Stimulated activated CD8-positive, alpha-beta memory T cell treated with anti-CD3 and anti-CD28 coated beads, Interleukin-15, amount 100 ng/mL, for 48 hours (primary cell): ENCODE measurements at regions not wholly inside any gene's neighbourhood (a gene's known extent, or its start where the extent isn't known, plus 50 kb on each side); places are given as distances from the start of the nearest gene placed in this dataset.

Experiments used
- DNase-seq, 2 donors: peaks; one replicate each; pipeline ENCODE4 v3.0.0-alpha.2; 2020; ENCODE audit warnings: low read depth in 2 of 2

- DNase-seq, result no peak
Measured at GRCh38 chr13:107574517-107575210, 640.7 kb downstream of the LIG4 start.

DNA sequence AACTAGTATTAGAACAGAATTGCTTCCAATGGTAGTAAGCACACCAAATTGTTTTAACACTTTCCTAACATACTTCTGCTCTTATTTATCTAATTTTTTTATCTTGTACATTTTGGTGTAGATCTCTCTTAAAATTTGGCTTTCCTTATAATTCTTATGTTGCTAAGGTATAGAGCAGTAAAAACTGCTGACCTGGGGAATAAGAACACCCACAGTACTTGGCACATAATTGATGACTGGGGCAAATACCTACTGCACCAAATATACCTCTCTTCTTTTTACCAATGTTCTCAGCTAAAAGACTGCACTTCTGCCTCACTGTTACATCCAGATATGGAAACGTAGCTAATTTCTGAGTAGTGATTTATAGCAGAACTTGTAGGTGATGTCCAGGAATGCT lies 642.2 kb downstream of the LIG4 start:
- no peak for DNase-seq

DNA sequence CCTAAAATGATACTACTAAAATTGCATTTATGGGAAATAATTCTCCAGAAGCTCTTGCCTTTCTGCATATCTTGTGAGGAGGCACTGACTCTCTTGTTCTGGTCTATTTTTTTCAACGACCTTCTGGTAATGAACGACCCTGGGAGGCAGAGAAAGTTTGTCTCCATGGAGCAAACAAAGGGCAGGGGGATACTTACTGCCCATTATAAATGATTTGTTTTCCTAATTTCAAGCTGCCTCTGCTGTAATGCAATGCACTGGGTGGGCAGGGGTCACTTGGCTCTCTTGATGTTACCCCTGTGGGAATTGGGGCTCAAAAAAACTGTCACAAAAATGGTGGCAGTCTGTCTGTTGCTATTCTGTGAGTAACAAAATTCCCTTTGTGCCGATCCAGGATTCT lies 643.2 kb downstream of the LIG4 start:
- no peak for DNase-seq

DNA sequence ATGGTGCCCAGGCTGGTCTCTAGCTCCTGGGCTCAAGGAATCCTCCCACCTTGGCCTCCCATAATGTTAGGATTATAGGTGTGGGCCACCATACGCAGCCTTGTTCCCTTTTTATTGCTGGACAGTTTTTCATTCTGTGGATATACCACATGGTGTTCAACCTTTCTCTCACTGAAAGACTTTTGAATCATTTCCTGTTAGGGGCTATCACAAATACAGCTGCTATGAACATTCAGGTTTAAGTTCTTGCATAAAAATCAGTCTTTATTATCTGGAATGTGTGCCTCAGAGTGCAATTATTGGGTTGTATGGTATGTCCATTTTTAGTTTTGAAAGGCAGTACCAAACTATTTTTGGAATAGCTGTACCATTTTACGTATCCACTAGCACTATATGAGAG lies 647.2 kb downstream of the LIG4 start:
- no peak for DNase-seq

GRCh38 chr13:107563099-107563925 lies 652.0 kb downstream of the LIG4 start:
- no peak for DNase-seq

- DNase-seq, result no peak
Measured at GRCh38 chr13:107562203-107562602, 653.1 kb downstream of the LIG4 start.

- no peak for DNase-seq
Measured at GRCh38 chr13:107554460-107554859, 660.9 kb downstream of the LIG4 start.

- no peak for DNase-seq
Measured at GRCh38 chr13:107553838-107554237, 661.5 kb downstream of the LIG4 start.

- no peak for DNase-seq
Measured at GRCh38 chr13:107551521-107551920, 663.8 kb downstream of the LIG4 start.

DNA sequence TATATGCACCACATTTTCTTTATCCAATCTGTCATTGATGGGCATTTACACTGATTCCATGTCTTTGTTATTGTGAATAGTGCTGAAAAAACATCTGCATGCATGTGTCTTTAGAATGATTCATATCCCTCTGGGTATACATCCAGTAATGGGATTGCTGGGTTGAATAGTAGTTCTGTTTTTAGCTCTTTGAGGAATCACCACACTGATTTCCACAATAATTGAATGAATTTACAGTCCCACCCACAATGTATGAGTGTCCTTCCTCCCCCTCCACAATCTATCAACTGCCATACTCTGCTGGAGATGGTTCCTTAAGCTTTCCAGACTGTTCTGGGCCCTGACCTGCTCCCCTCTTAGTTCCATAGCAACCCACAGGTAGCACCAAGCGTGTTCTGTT lies 667.0 kb downstream of the LIG4 start:
- no peak for DNase-seq

DNA sequence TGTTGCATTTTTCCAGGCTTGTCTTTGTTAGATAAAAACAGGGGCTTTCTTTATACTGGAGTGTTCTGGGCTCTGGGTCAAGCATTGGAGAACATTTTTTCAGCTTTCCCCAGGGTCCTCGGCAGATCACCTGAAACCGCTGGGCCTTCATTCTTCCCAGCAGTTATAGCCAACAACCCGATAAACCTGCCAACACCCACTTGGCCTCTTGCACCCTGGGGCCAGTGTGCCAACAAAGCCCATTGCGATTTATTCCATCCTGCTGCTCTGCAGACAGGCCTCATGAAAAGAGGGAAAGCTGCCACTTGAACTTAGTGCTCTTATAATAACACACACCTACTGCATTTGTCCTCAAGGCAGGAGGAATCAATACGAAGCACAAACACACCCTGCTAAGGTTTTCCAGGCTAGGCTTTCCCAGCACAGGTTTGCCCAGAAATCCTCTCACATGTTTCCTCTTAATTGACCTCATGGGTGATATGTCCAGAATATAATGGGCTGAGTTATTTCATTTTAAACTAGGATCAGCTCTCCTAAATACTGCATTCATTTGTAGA lies 669.3 kb downstream of the LIG4 start:
- no peak for DNase-seq

- no peak for DNase-seq
Measured at GRCh38 chr13:107534548-107534947, 680.8 kb downstream of the LIG4 start.

GRCh38 chr13:107531816-107532215 lies 683.5 kb downstream of the LIG4 start:
- DNase-seq, result no peak

GRCh38 chr13:107531180-107531579 lies 684.2 kb downstream of the LIG4 start:
- DNase-seq, result no peak

DNA sequence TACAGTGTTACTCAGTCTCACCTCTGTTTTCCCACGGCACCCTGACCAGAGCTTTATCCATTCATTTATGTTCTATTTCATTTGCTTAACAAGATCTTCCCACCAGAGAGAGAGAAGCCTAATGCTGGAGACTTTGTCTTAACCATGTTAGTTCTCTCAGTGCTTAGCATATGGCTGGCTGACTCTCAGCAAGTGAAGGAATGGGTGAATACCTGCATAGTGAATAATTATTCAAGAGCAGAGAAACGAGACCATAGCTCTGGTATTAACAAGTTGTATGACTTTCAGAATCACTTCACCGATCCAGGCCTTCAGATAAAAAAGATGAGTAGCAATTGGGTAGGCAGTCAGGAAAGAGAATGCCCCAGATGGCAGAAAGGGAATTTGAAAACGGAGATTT lies 686.3 kb downstream of the LIG4 start:
- DNase-seq, result no peak

- DNase-seq, result no peak
Measured at GRCh38 chr13:107518780-107519179, 696.6 kb downstream of the LIG4 start.

- no peak for DNase-seq
Measured at GRCh38 chr13:107518292-107518691, 697.0 kb downstream of the LIG4 start.

GRCh38 chr13:107516517-107516916 lies 698.8 kb downstream of the LIG4 start:
- DNase-seq, result no peak

- no peak for DNase-seq
Measured at GRCh38 chr13:107512551-107512950, 702.8 kb downstream of the LIG4 start.

DNA sequence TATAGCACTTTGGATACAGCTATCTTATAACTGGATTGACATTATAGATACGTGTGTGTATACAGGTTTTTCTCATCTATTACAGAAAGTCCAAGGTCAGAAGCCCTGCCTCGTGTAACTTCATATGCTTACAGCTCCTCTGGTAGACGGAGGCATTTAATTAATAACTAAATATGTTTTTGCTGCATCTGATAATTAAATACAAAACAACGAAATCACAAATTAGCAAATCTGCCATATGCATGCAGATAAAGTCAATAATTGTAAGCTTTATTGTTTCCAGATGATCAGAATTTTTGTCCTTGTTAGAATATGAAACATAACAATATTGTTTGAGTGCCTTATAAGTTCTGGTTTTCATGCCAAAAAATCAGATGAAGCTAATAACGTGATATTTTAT lies 717.7 kb downstream of the LIG4 start:
- no peak for DNase-seq

DNA sequence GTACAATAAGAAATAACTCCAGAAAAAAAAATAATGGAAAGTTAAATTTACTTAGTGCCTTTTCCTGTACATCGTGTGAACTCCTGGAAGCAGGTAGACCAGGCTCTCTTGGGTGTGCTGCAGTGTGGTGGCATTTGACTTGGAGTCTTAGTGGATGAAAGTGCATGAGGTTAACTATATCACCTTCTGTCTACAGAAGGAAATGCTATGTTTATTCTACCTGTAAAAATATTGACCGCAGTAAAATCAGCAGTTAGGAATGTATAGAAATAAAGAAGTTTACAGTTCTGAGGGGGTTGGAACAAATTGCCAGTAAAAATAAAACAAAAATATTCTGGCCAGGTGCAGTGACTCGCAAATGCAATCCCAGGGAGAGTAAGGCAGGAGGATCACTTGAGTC lies 722.1 kb downstream of the LIG4 start:
- DNase-seq, result no peak

GRCh38 chr13:107482688-107483087 lies 732.6 kb downstream of the LIG4 start:
- DNase-seq, result no peak

- no peak for DNase-seq
Measured at GRCh38 chr13:107480130-107480529, 735.2 kb downstream of the LIG4 start.
